ENCODE measurements at regions not wholly inside any gene's neighbourhood (a gene's known extent, or its start where the extent isn't known, plus 50 kb on each side); places are given as distances from the start of the nearest gene placed in this dataset.

DNA sequence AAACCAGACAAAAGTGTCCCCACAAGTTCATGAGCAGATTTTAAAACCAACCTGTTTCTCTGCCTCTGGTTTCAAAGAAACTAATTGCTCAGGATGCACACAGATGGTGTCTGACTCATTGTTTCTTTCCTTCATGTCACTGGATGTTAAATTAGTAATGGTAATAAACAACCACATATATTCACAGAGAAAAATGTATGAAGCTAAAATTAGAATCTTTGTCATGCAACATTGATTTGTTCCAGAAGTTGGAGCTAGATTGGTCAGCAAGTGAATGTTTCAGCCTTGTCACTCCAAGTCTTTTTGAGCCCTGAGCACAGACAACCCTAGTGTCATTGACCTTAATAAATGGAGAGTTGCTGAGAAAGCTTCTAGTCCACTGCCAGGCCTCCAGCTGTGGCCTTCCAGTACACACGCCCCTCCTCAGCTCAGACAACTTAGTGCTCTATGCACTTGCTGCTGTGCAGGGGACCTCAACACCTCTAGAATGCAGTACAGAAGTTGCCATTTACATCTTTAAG, 175.9 kb downstream of the CCDC71L start:
- Histone ChIP-seq H3K36me3 (ENCODE audit: insufficient read depth, low read length) (no peaks in the 10 kb centered on the region), H2AFZ (ENCODE audit: low read length) (no peak overlapping the region), H3K79me2 (ENCODE audit: low read length) (no peaks in the 10 kb centered on the region), H3K4me2 (ENCODE audit: low read depth, low read length, poor library complexity, severe bottlenecking) (no peak overlapping the region), H3K9me3 (ENCODE audit: low read length) (no peaks in the 10 kb centered on the region), H3K4me1 (ENCODE audit: low read length) (no peaks in the 10 kb centered on the region), H3K4me3 (ENCODE audit: low read length) (no peak overlapping the region), H3K9me2 (replicated peaks; ENCODE audit: insufficient read depth, low read length) (no peaks in the 10 kb centered on the region), H3K27ac (ENCODE audit: low read length) (no peak overlapping the region), H3K27me3 (ENCODE audit: low read length) (no peaks in the 10 kb centered on the region), H4K20me1 (ENCODE audit: insufficient read depth, low read depth, low read length) (no peaks in the 10 kb centered on the region), H3K9ac (ENCODE audit: low read length) (no peak overlapping the region)
- DNase-seq = no peak

DNA sequence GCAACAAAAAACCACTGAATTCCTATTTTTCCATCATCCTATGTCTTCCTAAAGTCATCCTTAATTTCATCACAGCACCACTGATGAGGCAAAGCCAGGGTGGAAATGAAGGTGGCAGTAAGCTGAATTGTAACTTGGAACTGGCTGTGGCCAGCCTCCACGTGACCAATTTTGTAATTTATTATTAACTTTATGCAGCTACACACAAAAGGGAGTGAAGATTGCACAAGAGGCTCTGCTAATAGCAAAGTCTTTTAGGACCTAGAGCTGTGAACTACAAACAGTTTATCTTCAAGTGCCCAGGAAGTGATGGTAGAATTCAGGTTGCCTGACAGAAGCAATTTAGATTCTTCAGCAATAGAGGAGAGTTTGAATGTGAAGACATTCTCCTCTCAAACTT, 176.4 kb downstream of the CCDC71L start:
- Histone ChIP-seq H4K20me1 (ENCODE audit: insufficient read depth, low read depth, low read length) (no peaks in the 10 kb centered on the region), H2AFZ (ENCODE audit: low read length) (no peak overlapping the region), H3K4me2 (ENCODE audit: low read depth, low read length, poor library complexity, severe bottlenecking) (no peak overlapping the region)

DNA sequence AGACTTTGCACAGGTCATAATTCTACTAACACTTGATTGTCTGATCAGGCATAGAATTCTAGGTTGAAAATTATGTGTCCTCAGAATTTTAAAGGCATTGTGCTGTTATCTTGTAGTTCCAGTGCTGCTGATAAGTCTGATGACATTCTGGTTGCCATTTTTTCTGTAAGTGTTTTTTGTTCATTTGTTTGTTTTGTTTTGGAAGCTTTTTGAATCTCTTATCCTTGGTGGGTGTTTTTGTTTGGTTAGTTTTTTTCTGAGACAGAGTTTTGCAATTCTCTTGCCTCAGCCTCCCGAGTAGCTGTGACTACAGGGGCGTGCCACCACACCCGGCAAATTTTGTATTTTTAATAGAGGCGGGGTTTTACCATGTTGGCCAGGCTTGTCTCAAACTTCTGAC, 178.9 kb downstream of the CCDC71L start:
- Histone ChIP-seq H3K36me3 (ENCODE audit: insufficient read depth, low read length) (no peaks in the 10 kb centered on the region), H3K27me3 (ENCODE audit: low read length) (no peaks in the 10 kb centered on the region), H3K4me2 (ENCODE audit: low read depth, low read length, poor library complexity, severe bottlenecking) (no peak overlapping the region), H3K27ac (ENCODE audit: low read length) (no peak overlapping the region), H4K20me1 (ENCODE audit: insufficient read depth, low read depth, low read length) (no peaks in the 10 kb centered on the region), H3K9ac (ENCODE audit: low read length) (no peak overlapping the region), H3K4me1 (ENCODE audit: low read length) (no peaks in the 10 kb centered on the region), H3K4me3 (ENCODE audit: low read length) (no peak overlapping the region), H3K9me3 (ENCODE audit: low read length) (no peaks in the 10 kb centered on the region), H2AFZ (ENCODE audit: low read length) (no peak overlapping the region), H3K79me2 (ENCODE audit: low read length) (no peaks in the 10 kb centered on the region), H3K9me2 (replicated peaks; ENCODE audit: insufficient read depth, low read length) (no peaks in the 10 kb centered on the region)
- no peak for DNase-seq

More for the DNA sequence above, 176.4 kb downstream of the CCDC71L start:
- no peak overlapping the region for H3K4me3 ChIP-seq (ENCODE audit: low read length)
- H3K9ac ChIP-seq (ENCODE audit: low read length) = no peak overlapping the region
- no peaks in the 10 kb centered on the region for H3K79me2 ChIP-seq (ENCODE audit: low read length)
- no peaks in the 10 kb centered on the region for H3K36me3 ChIP-seq (ENCODE audit: insufficient read depth, low read length)
- H3K9me2 ChIP-seq (replicated peaks; ENCODE audit: insufficient read depth, low read length) = no peaks in the 10 kb centered on the region
- H3K9me3 ChIP-seq (ENCODE audit: low read length) = no peaks in the 10 kb centered on the region
- DNase-seq = no peak
- no peaks in the 10 kb centered on the region for H3K4me1 ChIP-seq (ENCODE audit: low read length)
- no peaks in the 10 kb centered on the region for H3K27me3 ChIP-seq (ENCODE audit: low read length)
- no peak overlapping the region for H3K27ac ChIP-seq (ENCODE audit: low read length)

DNA sequence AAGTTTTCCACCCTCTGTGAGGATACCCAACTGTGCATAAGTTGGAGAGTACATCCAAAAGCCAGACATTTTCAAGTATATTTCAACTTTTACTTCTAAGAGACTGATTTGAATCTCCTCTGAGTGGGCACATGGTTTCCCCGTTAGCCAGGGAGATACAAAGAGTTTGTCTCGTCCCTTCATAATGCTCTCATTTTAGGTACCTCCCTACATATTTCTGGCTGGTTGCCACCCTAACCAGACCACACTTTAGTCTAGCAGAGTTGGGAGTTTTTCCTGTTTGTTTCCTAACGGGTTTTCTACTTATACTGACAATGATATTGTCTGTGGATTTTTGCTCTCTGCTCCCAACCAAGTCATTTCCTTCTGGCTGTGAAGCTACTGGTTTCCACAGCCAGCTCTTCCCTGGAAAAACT, 180.3 kb downstream of the CCDC71L start:
- Histone ChIP-seq H3K4me1 (ENCODE audit: low read length) (no peaks in the 10 kb centered on the region), H3K79me2 (ENCODE audit: low read length) (no peaks in the 10 kb centered on the region), H3K4me2 (ENCODE audit: low read depth, low read length, poor library complexity, severe bottlenecking) (no peak overlapping the region), H3K27ac (ENCODE audit: low read length) (no peak overlapping the region), H3K9ac (ENCODE audit: low read length) (no peak overlapping the region), H3K9me2 (replicated peaks; ENCODE audit: insufficient read depth, low read length) (no peaks in the 10 kb centered on the region), H3K4me3 (ENCODE audit: low read length) (no peak overlapping the region), H2AFZ (ENCODE audit: low read length) (no peak overlapping the region), H4K20me1 (ENCODE audit: insufficient read depth, low read depth, low read length) (no peaks in the 10 kb centered on the region), H3K27me3 (ENCODE audit: low read length) (no peaks in the 10 kb centered on the region), H3K36me3 (ENCODE audit: insufficient read depth, low read length) (no peaks in the 10 kb centered on the region), H3K9me3 (ENCODE audit: low read length) (no peaks in the 10 kb centered on the region)
- DNase-seq = no peak

DNA sequence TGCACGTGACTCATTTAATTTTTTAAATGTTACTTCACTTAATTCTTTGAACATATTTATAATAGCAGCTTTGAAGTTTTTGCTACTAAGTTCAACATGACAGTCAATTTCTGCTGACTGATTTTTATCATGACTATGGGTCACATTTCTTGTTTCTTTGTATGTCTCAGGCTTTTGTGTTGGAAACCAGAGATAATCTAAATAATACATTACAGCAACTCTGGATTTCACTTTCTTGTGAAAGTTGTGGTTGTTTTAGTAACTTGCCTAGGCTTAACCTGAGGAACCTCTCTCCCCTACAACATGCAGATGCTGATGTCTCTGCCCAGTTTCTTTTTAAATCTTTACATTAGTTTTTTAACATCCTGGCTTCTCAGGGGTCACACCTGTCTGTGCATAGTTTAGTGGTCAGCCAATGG, 180.8 kb downstream of the CCDC71L start:
- no peaks in the 10 kb centered on the region for H3K9me3 ChIP-seq (ENCODE audit: low read length)
- no peak overlapping the region for H3K9ac ChIP-seq (ENCODE audit: low read length)
- H4K20me1 ChIP-seq (ENCODE audit: insufficient read depth, low read depth, low read length) = no peaks in the 10 kb centered on the region
- H3K9me2 ChIP-seq (replicated peaks; ENCODE audit: insufficient read depth, low read length) = no peaks in the 10 kb centered on the region
- H3K79me2 ChIP-seq (ENCODE audit: low read length) = no peaks in the 10 kb centered on the region
- no peak overlapping the region for H3K4me3 ChIP-seq (ENCODE audit: low read length)
- no peaks in the 10 kb centered on the region for H3K36me3 ChIP-seq (ENCODE audit: insufficient read depth, low read length)
- no peaks in the 10 kb centered on the region for H3K4me1 ChIP-seq (ENCODE audit: low read length)
- no peaks in the 10 kb centered on the region for H3K27me3 ChIP-seq (ENCODE audit: low read length)
- no peak for DNase-seq
- no peak overlapping the region for H3K27ac ChIP-seq (ENCODE audit: low read length)
- no peak overlapping the region for H2AFZ ChIP-seq (ENCODE audit: low read length)
- H3K4me2 ChIP-seq (ENCODE audit: low read depth, low read length, poor library complexity, severe bottlenecking) = no peak overlapping the region

DNA sequence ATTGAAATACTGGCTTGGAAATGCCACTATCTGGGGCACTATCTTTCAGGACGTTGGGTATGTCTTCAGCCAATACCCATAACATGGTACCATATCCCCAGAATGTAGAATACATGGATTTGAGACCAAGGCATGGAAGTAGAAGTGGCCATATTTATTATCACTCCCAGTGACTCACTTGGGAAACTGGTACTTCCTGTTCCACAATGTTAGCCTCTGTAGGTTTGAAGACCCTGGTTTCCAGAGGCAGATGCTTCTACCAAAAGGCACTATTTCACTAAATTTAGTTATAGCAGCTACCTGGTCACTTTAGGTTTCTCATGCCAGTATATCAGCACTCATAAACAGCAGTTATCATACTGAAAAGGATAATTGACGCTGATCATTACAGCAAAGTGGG, 184.2 kb downstream of the CCDC71L start:
- H3K4me3 ChIP-seq (ENCODE audit: low read length) = no peak overlapping the region
- no peak overlapping the region for H2AFZ ChIP-seq (ENCODE audit: low read length)

DNA sequence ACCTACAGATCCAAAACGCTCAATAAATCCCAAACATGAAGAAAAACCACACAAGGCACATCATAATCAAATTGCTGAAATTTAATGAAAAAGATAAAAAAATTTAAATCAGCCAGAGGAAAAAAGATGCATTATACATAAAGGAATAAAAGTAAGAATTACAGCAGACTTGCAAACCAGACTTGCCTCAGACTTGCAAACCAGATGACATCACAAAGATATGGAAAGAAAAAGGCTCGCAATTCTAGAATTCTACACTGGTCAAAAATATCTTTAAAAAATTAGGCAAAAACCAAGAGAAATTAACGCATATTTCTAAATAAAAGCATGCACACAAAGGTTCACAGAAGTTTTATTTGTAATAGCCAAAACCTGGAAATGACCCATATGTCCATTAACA, 188.0 kb upstream of the NAMPT start:
- Histone ChIP-seq H3K36me3 (ENCODE audit: insufficient read depth, low read length) (no peaks in the 10 kb centered on the region), H3K27ac (ENCODE audit: low read length) (no peak overlapping the region), H3K4me2 (ENCODE audit: low read depth, low read length, poor library complexity, severe bottlenecking) (no peak overlapping the region), H3K27me3 (ENCODE audit: low read length) (0 out of 2 replicates have a peak, but pooled peaks cover 3% of the 10 kb centered on the region), H3K9me2 (replicated peaks; ENCODE audit: insufficient read depth, low read length) (no peaks in the 10 kb centered on the region), H3K4me3 (ENCODE audit: low read length) (no peak overlapping the region), H2AFZ (ENCODE audit: low read length) (no peak overlapping the region), H3K79me2 (ENCODE audit: low read length) (no peaks in the 10 kb centered on the region), H3K4me1 (ENCODE audit: low read length) (no peaks in the 10 kb centered on the region), H3K9ac (ENCODE audit: low read length) (no peak overlapping the region), H3K9me3 (ENCODE audit: low read length) (no peaks in the 10 kb centered on the region), H4K20me1 (ENCODE audit: insufficient read depth, low read depth, low read length) (no peaks in the 10 kb centered on the region)
- no peak for DNase-seq

More for the DNA sequence above, 184.2 kb downstream of the CCDC71L start:
- no peaks in the 10 kb centered on the region for H3K36me3 ChIP-seq (ENCODE audit: insufficient read depth, low read length)
- no peaks in the 10 kb centered on the region for H3K79me2 ChIP-seq (ENCODE audit: low read length)
- no peaks in the 10 kb centered on the region for H3K27me3 ChIP-seq (ENCODE audit: low read length)
- no peak overlapping the region for H3K27ac ChIP-seq (ENCODE audit: low read length)
- H3K9ac ChIP-seq (ENCODE audit: low read length) = no peak overlapping the region
- H3K9me2 ChIP-seq (replicated peaks; ENCODE audit: insufficient read depth, low read length) = no peaks in the 10 kb centered on the region
- no peak for DNase-seq
- no peaks in the 10 kb centered on the region for H3K9me3 ChIP-seq (ENCODE audit: low read length)
- H3K4me2 ChIP-seq (ENCODE audit: low read depth, low read length, poor library complexity, severe bottlenecking) = no peak overlapping the region
- H3K4me1 ChIP-seq (ENCODE audit: low read length) = no peaks in the 10 kb centered on the region
- no peaks in the 10 kb centered on the region for H4K20me1 ChIP-seq (ENCODE audit: insufficient read depth, low read depth, low read length)

DNA sequence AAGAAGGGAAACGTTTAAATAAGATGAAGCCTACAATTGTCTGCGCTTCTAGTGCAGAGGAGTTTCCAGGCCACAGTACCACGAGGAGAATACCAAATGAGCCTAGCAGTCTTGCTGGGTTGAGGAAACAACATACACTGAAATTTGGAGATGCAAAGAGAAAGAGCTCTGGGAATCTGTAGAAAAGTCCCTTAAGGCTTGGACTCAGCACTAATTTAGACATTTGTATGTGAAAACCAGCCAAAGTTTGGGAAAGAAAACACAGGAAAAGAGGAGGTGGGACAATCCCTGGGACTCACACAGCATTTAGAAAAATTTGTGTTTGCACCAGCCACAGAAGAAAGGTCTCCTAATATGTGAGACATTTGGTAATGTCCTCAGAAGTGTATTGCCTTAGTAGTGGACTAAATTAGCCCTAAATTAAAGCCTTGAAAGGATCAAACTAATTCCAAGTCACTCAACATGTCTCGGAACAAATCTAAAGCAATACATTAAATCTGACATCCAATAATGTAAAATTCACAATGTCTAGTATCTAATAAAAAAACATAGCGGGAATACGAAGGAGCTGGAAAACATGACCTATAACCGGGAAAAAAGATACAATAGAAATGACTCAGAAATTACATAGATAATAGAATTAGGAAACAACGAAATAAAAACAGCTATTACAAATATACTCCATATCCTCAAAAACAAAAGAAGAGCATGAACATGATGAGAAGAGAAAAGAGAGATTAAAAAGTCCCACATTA, 187.1 kb upstream of the NAMPT start:
- no peak overlapping the region for H3K4me3 ChIP-seq (ENCODE audit: low read length)
- no peak for DNase-seq
- no peaks in the 10 kb centered on the region for H3K79me2 ChIP-seq (ENCODE audit: low read length)
- no peaks in the 10 kb centered on the region for H3K9me3 ChIP-seq (ENCODE audit: low read length)
- H3K9ac ChIP-seq (ENCODE audit: low read length) = no peak overlapping the region
- H3K36me3 ChIP-seq (ENCODE audit: insufficient read depth, low read length) = no peaks in the 10 kb centered on the region
- no peaks in the 10 kb centered on the region for H3K4me1 ChIP-seq (ENCODE audit: low read length)
- H4K20me1 ChIP-seq (ENCODE audit: insufficient read depth, low read depth, low read length) = no peaks in the 10 kb centered on the region
- no peak overlapping the region for H3K4me2 ChIP-seq (ENCODE audit: low read depth, low read length, poor library complexity, severe bottlenecking)
- H3K27ac ChIP-seq (ENCODE audit: low read length) = no peak overlapping the region
- H2AFZ ChIP-seq (ENCODE audit: low read length) = no peak overlapping the region
- no peaks in the 10 kb centered on the region for H3K9me2 ChIP-seq (replicated peaks; ENCODE audit: insufficient read depth, low read length)
- 0 out of 2 replicates have a peak, but pooled peaks cover 3% of the 10 kb centered on the region for H3K27me3 ChIP-seq (ENCODE audit: low read length)

Data from Karpas-422 (cell line).